ENCODE measurements at regions not wholly inside any gene's neighbourhood (a gene's known extent, or its start where the extent isn't known, plus 50 kb on each side); places are given as distances from the start of the nearest gene placed in this dataset.
"Not testable (repeated sequence)": the region's sequence is repeated elsewhere in the genome, so short reads cannot be mapped to it uniquely, and the experiment has no call there.

GRCh38 chr13:30520571-30520970 lies 54.8 kb upstream of the HMGB1 start:
- ChIA-PET CTCF (no interaction called here), POLR2A (interaction anchor here (1.0 kb wide), 1 partner anchor 55 kb away, joined by 3 read pairs; the partner anchor contains the start of gene HMGB1)

GRCh38 chr13:30523211-30523610 lies 57.5 kb upstream of the HMGB1 start:
- ChIA-PET CTCF (no interaction called here), POLR2A (no interaction called here)
- H3K9me3 Mint-ChIP-seq: no peaks in the 10 kb centered on the region
- H3K36me3 Mint-ChIP-seq (ENCODE audit: low read depth): no peaks in the 10 kb centered on the region
- no peak for DNase-seq
- H3K27me3 Mint-ChIP-seq: peaks cover 1% of the 10 kb centered on the region
- no peak overlapping the region for H3K4me3 Mint-ChIP-seq
- H3K4me1 Mint-ChIP-seq: no peaks in the 10 kb centered on the region
- H3K27ac Mint-ChIP-seq: no peak overlapping the region

More at GRCh38 chr13:30520571-30520970, 54.8 kb upstream of the HMGB1 start:
- no peaks in the 10 kb centered on the region for H3K9me3 Mint-ChIP-seq
- no peak overlapping the region for H3K4me3 Mint-ChIP-seq
- DNase-seq: no peak
- H3K27ac Mint-ChIP-seq: no peak overlapping the region
- H3K36me3 Mint-ChIP-seq (ENCODE audit: low read depth): no peaks in the 10 kb centered on the region
- H3K27me3 Mint-ChIP-seq: peaks cover 3% of the 10 kb centered on the region
- H3K4me1 Mint-ChIP-seq: no peaks in the 10 kb centered on the region

- H3K27ac Mint-ChIP-seq; H3K4me3 Mint-ChIP-seq; POLR2A ChIA-PET; H3K9me3 Mint-ChIP-seq; H3K4me1 Mint-ChIP-seq; H3K27me3 Mint-ChIP-seq; DNase-seq; CTCF ChIA-PET; H3K36me3 Mint-ChIP-seq (ENCODE audit: low read depth): not testable (repeated sequence)
Measured at GRCh38 chr13:30523817-30524216, 58.1 kb upstream of the HMGB1 start.

- H3K36me3 Mint-ChIP-seq (ENCODE audit: low read depth); CTCF ChIA-PET; DNase-seq; H3K27ac Mint-ChIP-seq; H3K4me1 Mint-ChIP-seq; POLR2A ChIA-PET; H3K9me3 Mint-ChIP-seq; H3K27me3 Mint-ChIP-seq; H3K4me3 Mint-ChIP-seq: not testable (repeated sequence)
Measured at GRCh38 chr13:30525212-30525611, 59.5 kb upstream of the HMGB1 start.

- DNase-seq: no peak
- no peaks in the 10 kb centered on the region for H3K36me3 Mint-ChIP-seq (ENCODE audit: low read depth)
- H3K27ac Mint-ChIP-seq: no peak overlapping the region
- H3K9me3 Mint-ChIP-seq: no peaks in the 10 kb centered on the region
- H3K4me1 Mint-ChIP-seq: no peaks in the 10 kb centered on the region
- H3K27me3 Mint-ChIP-seq: peaks cover 1% of the 10 kb centered on the region
- ChIA-PET CTCF (no interaction called here), POLR2A (no interaction called here)
- no peak overlapping the region for H3K4me3 Mint-ChIP-seq
Measured at GRCh38 chr13:30526612-30527495, 61.1 kb upstream of the HMGB1 start.

- H3K4me1 Mint-ChIP-seq: no peaks in the 10 kb centered on the region
- no peaks in the 10 kb centered on the region for H3K36me3 Mint-ChIP-seq (ENCODE audit: low read depth)
- H3K27me3 Mint-ChIP-seq: no peaks in the 10 kb centered on the region
- DNase-seq: no peak
- POLR2A ChIA-PET: no interaction called here
- no peak overlapping the region for H3K27ac Mint-ChIP-seq
- no peak overlapping the region for H3K4me3 Mint-ChIP-seq
- CTCF ChIA-PET: no interaction called here
- no peaks in the 10 kb centered on the region for H3K9me3 Mint-ChIP-seq
Measured at GRCh38 chr13:30529085-30529834, 63.5 kb upstream of the HMGB1 start.

- POLR2A ChIA-PET: no interaction called here
Measured at GRCh38 chr13:30535046-30535445, 69.3 kb upstream of the HMGB1 start.

GRCh38 chr13:30545320-30545719 lies 72.4 kb upstream of the USPL1 start:
- CTCF ChIA-PET: no interaction called here

More at GRCh38 chr13:30535046-30535445, 69.3 kb upstream of the HMGB1 start:
- no peak overlapping the region for H3K4me3 Mint-ChIP-seq
- H3K27ac Mint-ChIP-seq: no peak overlapping the region
- no peaks in the 10 kb centered on the region for H3K27me3 Mint-ChIP-seq
- CTCF ChIA-PET: interaction anchor here (1.1 kb wide), 1 partner anchor 31 kb away, joined by 3 read pairs; no protein-coding TSS in a partner anchor
- no peak for DNase-seq
- no peaks in the 10 kb centered on the region for H3K9me3 Mint-ChIP-seq
- no peaks in the 10 kb centered on the region for H3K4me1 Mint-ChIP-seq
- no peaks in the 10 kb centered on the region for H3K36me3 Mint-ChIP-seq (ENCODE audit: low read depth)

GRCh38 chr13:30548046-30548445 lies 69.7 kb upstream of the USPL1 start:
- H3K4me1 Mint-ChIP-seq; H3K36me3 Mint-ChIP-seq (ENCODE audit: low read depth); H3K4me3 Mint-ChIP-seq; POLR2A ChIA-PET; H3K9me3 Mint-ChIP-seq; CTCF ChIA-PET; H3K27me3 Mint-ChIP-seq; DNase-seq; H3K27ac Mint-ChIP-seq: not testable (repeated sequence)

More at GRCh38 chr13:30545320-30545719, 72.4 kb upstream of the USPL1 start:
- H3K9me3 Mint-ChIP-seq: no peaks in the 10 kb centered on the region
- no peak for DNase-seq
- POLR2A ChIA-PET: no interaction called here
- H3K27ac Mint-ChIP-seq: no peak overlapping the region
- no peaks in the 10 kb centered on the region for H3K27me3 Mint-ChIP-seq
- no peaks in the 10 kb centered on the region for H3K36me3 Mint-ChIP-seq (ENCODE audit: low read depth)
- no peaks in the 10 kb centered on the region for H3K4me1 Mint-ChIP-seq
- no peak overlapping the region for H3K4me3 Mint-ChIP-seq

- Mint-ChIP-seq H3K4me3 (no peak overlapping the region), H3K27ac (no peak overlapping the region), H3K4me1 (no peaks in the 10 kb centered on the region), H3K27me3 (no peaks in the 10 kb centered on the region), H3K9me3 (no peaks in the 10 kb centered on the region), H3K36me3 (ENCODE audit: low read depth) (no peaks in the 10 kb centered on the region)
- POLR2A ChIA-PET: interaction anchor here (1.1 kb wide), 1 partner anchor 85 kb away, joined by 3 read pairs; the partner anchor contains the start of gene HMGB1
- no peak for DNase-seq
- CTCF ChIA-PET: interaction anchor here (0.7 kb wide), 1 partner anchor 179 kb away, joined by 3 read pairs; no protein-coding TSS in a partner anchor
Measured at GRCh38 chr13:30551189-30551588, 66.5 kb upstream of the USPL1 start.

GRCh38 chr13:30552567-30552966 lies 65.2 kb upstream of the USPL1 start:
- Mint-ChIP-seq H3K9me3 (no peaks in the 10 kb centered on the region), H3K27me3 (no peaks in the 10 kb centered on the region), H3K4me3 (no peak overlapping the region), H3K4me1 (no peaks in the 10 kb centered on the region), H3K27ac (no peak overlapping the region), H3K36me3 (ENCODE audit: low read depth) (no peaks in the 10 kb centered on the region)
- POLR2A ChIA-PET: interaction anchor here (1.3 kb wide), 1 partner anchor 86 kb away, joined by 3 read pairs; no protein-coding TSS in a partner anchor
- CTCF ChIA-PET: interaction anchor here (1.5 kb wide), 1 partner anchor 420 kb away, joined by 5 read pairs; no protein-coding TSS in a partner anchor
- no peak for DNase-seq

GRCh38 chr13:30559274-30559673 lies 58.4 kb upstream of the USPL1 start:
- CTCF ChIA-PET: no interaction called here
- Mint-ChIP-seq H3K27me3 (peaks cover 23% of the 10 kb centered on the region), H3K9me3 (no peaks in the 10 kb centered on the region), H3K4me1 (no peaks in the 10 kb centered on the region), H3K4me3 (no peak overlapping the region), H3K36me3 (ENCODE audit: low read depth) (no peaks in the 10 kb centered on the region), H3K27ac (no peak overlapping the region)
- no peak for DNase-seq
- POLR2A ChIA-PET: no interaction called here

- no peaks in the 10 kb centered on the region for H3K36me3 Mint-ChIP-seq (ENCODE audit: low read depth)
- peaks cover 23% of the 10 kb centered on the region for H3K27me3 Mint-ChIP-seq
- ChIA-PET CTCF (interaction anchor here (0.9 to 1.5 kb wide), 2 partner anchors 10 to 21 kb away, joined by 4 read pairs; no protein-coding TSS in a partner anchor), POLR2A (no interaction called here)
- no peak overlapping the region for H3K27ac Mint-ChIP-seq
- DNase-seq: no peak
- no peaks in the 10 kb centered on the region for H3K4me1 Mint-ChIP-seq
- H3K9me3 Mint-ChIP-seq: no peaks in the 10 kb centered on the region
- no peak overlapping the region for H3K4me3 Mint-ChIP-seq
Measured at GRCh38 chr13:30560212-30560611, 57.5 kb upstream of the USPL1 start.
